Neutrophil (primary cell): ENCODE measurements at regions not wholly inside any gene's neighbourhood (a gene's known extent, or its start where the extent isn't known, plus 50 kb on each side); places are given as distances from the start of the nearest gene placed in this dataset.

Experiments
- H3K27ac ChIP-seq: fragments of 200-600 bp; sonication (generic); 2 replicates; pipeline ENCODE4 v1.5.1; 2016; ENCODE audit warnings: mild to moderate bottlenecking, moderate library complexity
- H3K27me3 ChIP-seq: fragments of 200-600 bp; sonication (generic); 2 replicates; pipeline ENCODE4 v1.6.0; 2016; ENCODE audit warnings: mild to moderate bottlenecking
- H3K36me3 ChIP-seq: fragments of 200-600 bp; sonication (generic); 2 replicates; pipeline ENCODE4 v1.5.1; 2017
- H3K4me1 ChIP-seq, 2 experiments: fragments of 200-600 bp in 1 of 2; sonication (generic) in 1 of 2; 1 replicate in 1 of 2; 2 replicates in 1 of 2; pipeline versions ENCODE4 v1.5.1 to v1.6.1; 2013 to 2016; ENCODE audit warnings: low read depth in 1 of 2, low read length in 1 of 2, mild to moderate bottlenecking in 1 of 2, moderate library complexity in 1 of 2; ENCODE audit not compliant: control insufficient read depth in 1 of 2, insufficient read depth in 1 of 2
- H3K4me3 ChIP-seq, 2 experiments: fragments of 200-600 bp in 1 of 2; sonication (generic) in 1 of 2; 1 replicate in 1 of 2; 2 replicates in 1 of 2; pipeline ENCODE4 v1.5.1; 2013 to 2016; ENCODE audit warnings: low read depth in 1 of 2, low read length in 1 of 2, mild to moderate bottlenecking in 1 of 2, moderate library complexity in 1 of 2
- H3K9me3 ChIP-seq: fragments of 200-600 bp; sonication (generic); 2 replicates; pipeline ENCODE4 v1.5.1; 2016
- TF ChIP-seq, protein P1 (sequence below): fragments of 200-600 bp; sonication (generic); IDR thresholded peaks from 2 replicates; pipeline ENCODE4 v1.5.1; 2016; ENCODE audit warnings: antibody characterized with exemption

DNA sequence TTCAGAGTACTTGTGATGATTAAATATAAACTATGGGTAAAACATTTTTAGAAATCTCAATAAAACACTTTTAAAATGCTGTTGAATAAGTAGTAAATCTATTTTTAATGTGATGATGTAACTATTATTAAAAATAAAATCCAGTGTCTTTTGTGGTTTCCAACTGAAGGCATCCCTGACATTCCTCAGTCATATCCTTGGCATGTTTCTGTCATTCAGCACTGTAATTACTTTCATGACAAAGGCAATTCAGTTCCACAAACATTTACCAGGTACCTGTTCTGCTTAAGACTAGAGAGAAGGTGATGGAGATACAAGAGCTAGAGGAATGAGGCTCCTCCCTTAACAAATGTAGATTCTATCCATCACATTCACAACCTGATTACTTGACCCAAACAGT is 518.7 kb upstream of the MAP3K7 start:
- no peaks in the 10 kb centered on the region for H3K4me1 ChIP-seq
- TF ChIP-seq, protein P1, sequence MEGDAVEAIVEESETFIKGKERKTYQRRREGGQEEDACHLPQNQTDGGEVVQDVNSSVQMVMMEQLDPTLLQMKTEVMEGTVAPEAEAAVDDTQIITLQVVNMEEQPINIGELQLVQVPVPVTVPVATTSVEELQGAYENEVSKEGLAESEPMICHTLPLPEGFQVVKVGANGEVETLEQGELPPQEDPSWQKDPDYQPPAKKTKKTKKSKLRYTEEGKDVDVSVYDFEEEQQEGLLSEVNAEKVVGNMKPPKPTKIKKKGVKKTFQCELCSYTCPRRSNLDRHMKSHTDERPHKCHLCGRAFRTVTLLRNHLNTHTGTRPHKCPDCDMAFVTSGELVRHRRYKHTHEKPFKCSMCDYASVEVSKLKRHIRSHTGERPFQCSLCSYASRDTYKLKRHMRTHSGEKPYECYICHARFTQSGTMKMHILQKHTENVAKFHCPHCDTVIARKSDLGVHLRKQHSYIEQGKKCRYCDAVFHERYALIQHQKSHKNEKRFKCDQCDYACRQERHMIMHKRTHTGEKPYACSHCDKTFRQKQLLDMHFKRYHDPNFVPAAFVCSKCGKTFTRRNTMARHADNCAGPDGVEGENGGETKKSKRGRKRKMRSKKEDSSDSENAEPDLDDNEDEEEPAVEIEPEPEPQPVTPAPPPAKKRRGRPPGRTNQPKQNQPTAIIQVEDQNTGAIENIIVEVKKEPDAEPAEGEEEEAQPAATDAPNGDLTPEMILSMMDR: no peak
- no peaks in the 10 kb centered on the region for H3K36me3 ChIP-seq
- no peaks in the 10 kb centered on the region for H3K27me3 ChIP-seq
- H3K4me3 ChIP-seq: no peak overlapping the region
- H3K9me3 ChIP-seq: no peaks in the 10 kb centered on the region
- H3K27ac ChIP-seq: no peak overlapping the region

DNA sequence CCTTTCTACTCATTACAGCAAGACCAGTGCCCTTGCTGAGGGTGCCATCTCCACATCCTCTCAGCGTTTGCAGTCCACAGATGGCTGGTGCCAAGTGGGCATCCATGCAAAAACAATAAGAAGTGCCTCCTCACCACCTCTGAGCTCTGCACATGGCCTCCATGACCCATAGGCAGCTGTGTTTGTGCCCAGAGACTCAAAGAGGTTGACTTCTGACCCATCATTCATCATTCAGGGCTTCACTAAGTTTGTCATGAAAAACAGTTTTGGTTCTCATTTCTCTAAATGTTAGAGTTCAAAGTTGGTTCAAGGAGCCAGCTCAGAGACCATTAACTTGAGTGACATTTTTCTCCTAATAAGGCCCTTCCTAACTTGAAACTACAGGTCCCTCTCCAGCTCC is 512.6 kb upstream of the MAP3K7 start:
- Histone ChIP-seq H3K27ac (no peak overlapping the region), H3K4me3 (no peak overlapping the region), H3K27me3 (no peaks in the 10 kb centered on the region), H3K9me3 (no peaks in the 10 kb centered on the region), H3K4me1 (no peaks in the 10 kb centered on the region), H3K36me3 (no peaks in the 10 kb centered on the region)
- TF ChIP-seq, protein P1: no peak

DNA sequence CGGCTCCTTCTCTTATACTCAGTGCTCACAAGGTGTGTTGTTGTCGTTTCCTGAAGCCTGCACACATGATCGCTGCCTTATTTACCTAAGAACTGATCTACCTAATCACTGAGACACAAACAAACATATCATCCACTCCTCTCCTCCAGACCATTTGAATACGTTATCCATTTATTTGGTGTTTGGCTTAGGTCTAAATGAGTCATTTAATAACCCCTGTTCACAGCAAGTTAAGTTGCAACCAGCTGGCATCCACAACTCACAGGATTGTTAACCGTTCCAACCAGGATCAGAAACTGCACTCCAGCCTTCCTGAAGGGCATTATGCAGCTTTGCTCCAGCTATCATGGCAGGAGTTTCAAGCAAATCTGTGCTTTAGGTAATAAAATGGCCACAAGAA is 511.1 kb upstream of the MAP3K7 start:
- H3K27ac ChIP-seq: no peak overlapping the region
- H3K27me3 ChIP-seq: no peaks in the 10 kb centered on the region
- H3K9me3 ChIP-seq: no peaks in the 10 kb centered on the region
- no peaks in the 10 kb centered on the region for H3K36me3 ChIP-seq
- no peaks in the 10 kb centered on the region for H3K4me1 ChIP-seq
- TF ChIP-seq, protein P1: no peak
- no peak overlapping the region for H3K4me3 ChIP-seq

DNA sequence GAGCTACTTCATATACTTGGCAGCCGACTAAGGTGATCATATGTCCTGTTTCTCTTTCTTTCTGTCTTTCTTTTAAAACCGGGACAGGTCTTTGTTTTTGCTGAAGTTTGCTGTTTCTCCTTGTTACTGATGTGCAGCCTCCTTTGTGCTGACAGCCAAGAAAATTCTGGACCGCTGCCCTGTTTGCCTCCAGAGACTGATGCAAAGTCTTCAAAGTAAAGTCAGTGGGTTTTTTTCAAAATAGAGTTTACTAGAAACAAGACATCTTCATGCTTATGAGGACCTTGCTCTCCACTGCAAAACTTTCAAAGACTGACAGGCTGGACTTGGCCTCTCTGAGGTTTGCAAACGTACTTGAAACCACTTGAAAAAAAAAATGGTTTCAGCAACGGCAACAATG is 510.5 kb upstream of the MAP3K7 start:
- Histone ChIP-seq H3K27ac (no peak overlapping the region), H3K4me3 (no peak overlapping the region), H3K27me3 (no peaks in the 10 kb centered on the region), H3K9me3 (no peaks in the 10 kb centered on the region), H3K36me3 (no peaks in the 10 kb centered on the region), H3K4me1 (no peaks in the 10 kb centered on the region)
- TF ChIP-seq, protein P1: no peak

DNA sequence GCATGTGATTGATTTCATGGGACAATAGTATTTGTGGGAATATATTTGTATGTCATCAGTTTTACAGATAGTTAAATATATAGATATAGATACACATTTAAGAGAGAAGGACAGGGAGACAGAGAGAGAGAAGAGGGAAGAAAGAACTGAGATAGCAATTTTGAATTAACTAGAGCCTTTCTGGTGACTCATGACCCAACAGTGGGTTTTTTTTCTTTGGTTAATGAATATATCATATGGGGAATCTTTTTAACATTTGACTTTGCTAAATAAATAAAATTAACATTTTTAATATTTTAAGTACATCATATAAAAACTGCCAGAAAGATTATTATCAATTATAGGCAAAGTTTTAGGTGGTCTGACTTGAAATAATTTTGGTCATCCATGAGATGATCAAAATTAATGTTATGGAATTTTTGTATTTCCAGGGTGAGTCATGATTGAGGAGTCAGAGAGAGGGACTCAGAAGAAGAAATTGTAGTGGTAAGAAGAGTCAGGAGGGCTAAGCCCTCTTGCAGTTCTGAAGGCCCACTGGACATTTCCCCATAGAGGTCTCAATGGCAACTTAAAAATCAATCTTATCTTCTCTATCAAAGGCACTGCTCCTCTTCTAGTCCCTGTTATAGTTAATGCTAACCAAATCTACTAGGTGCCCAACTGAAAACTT is 508.1 kb upstream of the MAP3K7 start:
- H3K4me1 ChIP-seq: no peaks in the 10 kb centered on the region
- H3K27me3 ChIP-seq: no peaks in the 10 kb centered on the region
- no peaks in the 10 kb centered on the region for H3K9me3 ChIP-seq
- no peaks in the 10 kb centered on the region for H3K36me3 ChIP-seq
- TF ChIP-seq, protein P1: no peak
- no peak overlapping the region for H3K4me3 ChIP-seq
- H3K27ac ChIP-seq: no peak overlapping the region

DNA sequence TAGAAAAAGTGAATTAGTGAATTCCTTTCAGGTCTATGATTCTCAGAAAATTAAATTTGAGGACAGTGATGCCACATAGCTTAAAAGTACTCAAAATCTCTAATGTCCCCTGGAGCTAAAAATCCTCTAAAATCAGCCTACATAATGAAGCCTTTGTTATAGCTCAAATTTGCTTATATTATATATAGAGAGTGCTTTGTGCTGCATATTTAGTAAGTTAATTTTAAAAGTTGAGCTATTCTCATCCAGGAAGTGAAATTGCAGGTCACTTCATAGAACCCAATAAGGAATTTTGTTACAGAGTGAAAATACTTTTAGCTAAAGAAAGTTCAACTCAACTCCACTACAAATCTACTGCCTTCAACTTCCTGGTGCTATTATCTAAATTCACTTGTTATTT is 507.5 kb upstream of the MAP3K7 start:
- Histone ChIP-seq H3K27ac (no peak overlapping the region), H3K4me3 (no peak overlapping the region), H3K27me3 (no peaks in the 10 kb centered on the region), H3K4me1 (no peaks in the 10 kb centered on the region), H3K36me3 (no peaks in the 10 kb centered on the region), H3K9me3 (no peaks in the 10 kb centered on the region)
- TF ChIP-seq, protein P1: no peak
